Heart left ventricle (tissue), 16 donors: ENCODE measurements at regions not wholly inside any gene's neighbourhood (a gene's known extent, or its start where the extent isn't known, plus 50 kb on each side); places are given as distances from the start of the nearest gene placed in this dataset.

ENCODE experiments used
- ATAC-seq, 4 donors: fragments of 200-7000 bp; cut with Tn5 transposase; one replicate each; pipeline ENCODE4 v1.9.1; 2020 to 2022; ENCODE audit warnings: moderate library complexity in 4 of 4, mild to moderate bottlenecking in 3 of 4, moderate number of reproducible peaks in 1 of 4
- DNase-seq, 5 donors: peaks; one replicate each; pipeline ENCODE4 v3.0.0-alpha.2; 2020
- H3K27ac ChIP-seq, 12 donors: fragments of 200-600 bp; sonication (generic) in 4 of 12; one replicate each; pipeline versions ENCODE4 v1.5.0 to v1.8.0; 2016 to 2022; ENCODE audit warnings: mild to moderate bottlenecking in 2 of 12
- H3K27me3 ChIP-seq, 9 donors: fragments of 200-600 bp; sonication (generic) in 2 of 9; one replicate each; pipeline versions ENCODE4 v1.5.1 to v1.8.0; 2016 to 2022; ENCODE audit warnings: mild to moderate bottlenecking in 3 of 9
- H3K36me3 ChIP-seq, 9 donors: fragments of 200-600 bp; sonication (generic) in 2 of 9; one replicate each; pipeline versions ENCODE4 v1.5.0 to v1.8.0; 2018 to 2022; ENCODE audit warnings: mild to moderate bottlenecking in 2 of 9
- H3K4me1 ChIP-seq, 12 donors: fragments of 200-600 bp; sonication (generic) in 4 of 12; one replicate each; pipeline versions ENCODE4 v1.5.0 to v1.8.0; 2016 to 2022; ENCODE audit warnings: mild to moderate bottlenecking in 3 of 12
- H3K4me3 ChIP-seq, 12 donors: fragments of 200-600 bp; sonication (generic) in 4 of 12; one replicate each; pipeline versions ENCODE4 v1.5.0 to v1.8.0; 2017 to 2022; ENCODE audit warnings: mild to moderate bottlenecking in 9 of 12, moderate library complexity in 4 of 12
- H3K9me3 ChIP-seq, 12 donors: fragments of 200-600 bp; sonication (generic) in 4 of 12; one replicate each; pipeline versions ENCODE4 v1.5.0 to v1.8.0; 2016 to 2022; ENCODE audit warnings: mild to moderate bottlenecking in 1 of 12
- POLR2A ChIP-seq, 2 donors: fragments of 450-650 bp; IDR thresholded peaks; one replicate each; pipeline ENCODE4 v1.6.1; 2017; ENCODE audit warnings: antibody characterized with exemption in 2 of 2, mild to moderate bottlenecking in 2 of 2, moderate library complexity in 2 of 2
- WGBS, 4 donors: extraction: QIAGEN DNeasy Blood & Tissue Kit in 2 of 4; methylation state at CpG; one replicate each; pipeline versions ENCODE4 v1.1.5 to v1.1.7; 2013 to 2018; 5-methylcytosine and 5-hydroxymethylcytosine counted together
- intact Hi-C, 10 donors: fragments of 100-400 bp; cut with DNase I; formaldehyde crosslinking; loops; one replicate each; pipeline versions ENCODE4 v1.11.1 to v1.14.2; 2022
- TF ChIP-seq, protein P1 (sequence below), 12 donors: fragments of 200-600 bp; sonication (generic) in 4 of 12; IDR thresholded peaks; one replicate each; pipeline versions ENCODE4 v1.5.0 to v1.8.0; 2018 to 2022; ENCODE audit warnings: antibody characterized with exemption in 12 of 12, mild to moderate bottlenecking in 5 of 12
- donor health status: ischemic (EF 13 %, LVEDD 7.1; RV severe dilation, severe dysfunction).
- donor health status: healthy with polysubstance abuse.
- donor health status: DM: no; HTN: yes; CAD: no.
- donor health status: DM: no; HTN: no; CAD: no.
- donor health status: ischemic (EF 25% LVEDD 6.9; RV normal size, moderate dysfunction).
- donor health status: ischemic (EF 25% LVEDD 5.7; RV mildly dilated, moderate dysfunction).
- donor health status: healthy.
- donor health status: DM: yes; HTN: yes; CAD: no.
- donor health status: ischemic (EF 35%, LVEDD 5.7; RV mildly dilated, moderate dysfunction).
- donor health status: nonischemic (EF 11% LVEDD 7.7; RV severe dilation, severe dysfunction).
- donor health status: DM: yes; HTN: yes; CAD: no.
- donor health status: PGD.
- donor health status: ischemic (EF 29% LVEDD 5.4; RV normal size, mild dysfunction).
- donor health status: nonischemic (EF 23%, LVEDD 6.1; RV moderate dilation, normal function).

DNA sequence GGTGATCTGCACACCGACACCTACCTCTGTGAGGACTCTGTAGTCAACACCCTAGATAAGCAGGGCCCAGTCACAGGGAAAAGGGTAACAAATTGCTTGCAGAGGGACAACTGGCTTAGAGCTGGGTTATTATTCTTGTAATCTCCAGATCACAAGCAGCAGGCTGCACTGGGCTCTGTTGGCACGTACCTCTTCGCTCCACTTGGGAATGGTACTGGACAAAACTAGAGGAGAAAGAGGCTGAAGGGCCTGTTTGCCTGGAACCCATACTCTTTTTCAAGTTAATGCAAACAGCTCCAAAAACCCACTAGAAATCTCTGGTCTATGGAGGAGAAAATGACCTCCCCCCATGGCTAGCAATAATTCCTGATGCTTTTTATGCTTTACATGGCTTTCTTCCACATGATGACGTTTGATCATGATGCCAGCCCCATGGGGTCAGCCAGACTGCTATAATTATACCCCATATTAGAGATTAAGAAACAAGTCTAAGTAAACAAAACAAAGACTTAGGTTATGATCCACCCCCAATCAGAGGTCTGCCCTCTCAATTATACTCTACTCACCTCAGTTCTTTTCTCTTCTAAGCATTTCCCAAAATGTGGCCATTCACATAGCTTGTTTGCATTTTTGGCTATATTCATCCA, 190.0 kb downstream of the UNC5CL start:
- Histone ChIP-seq H3K36me3 (no peaks in the 10 kb centered on the region), H3K4me1 (peaks cover 0 to 13% (median 0%) of the 10 kb centered on the region in 12 donors), H3K9me3 (peaks cover 0 to 3% (median 0%) of the 10 kb centered on the region in 12 donors), H3K27ac (no peak overlapping the region), H3K4me3 (no peak overlapping the region), H3K27me3 (peaks cover 0 to 13% (median 0%) of the 10 kb centered on the region in 9 donors)
- intact Hi-C loops: loop anchor here in 7 of 10 donors (5.0 to 10.0 kb wide), 3 partner anchors 524 to 872 kb away; no protein-coding TSS in a partner anchor
- TF ChIP-seq POLR2A (IDR thresholded peaks at IDR 0.05): no peak
- TF ChIP-seq, protein P1, sequence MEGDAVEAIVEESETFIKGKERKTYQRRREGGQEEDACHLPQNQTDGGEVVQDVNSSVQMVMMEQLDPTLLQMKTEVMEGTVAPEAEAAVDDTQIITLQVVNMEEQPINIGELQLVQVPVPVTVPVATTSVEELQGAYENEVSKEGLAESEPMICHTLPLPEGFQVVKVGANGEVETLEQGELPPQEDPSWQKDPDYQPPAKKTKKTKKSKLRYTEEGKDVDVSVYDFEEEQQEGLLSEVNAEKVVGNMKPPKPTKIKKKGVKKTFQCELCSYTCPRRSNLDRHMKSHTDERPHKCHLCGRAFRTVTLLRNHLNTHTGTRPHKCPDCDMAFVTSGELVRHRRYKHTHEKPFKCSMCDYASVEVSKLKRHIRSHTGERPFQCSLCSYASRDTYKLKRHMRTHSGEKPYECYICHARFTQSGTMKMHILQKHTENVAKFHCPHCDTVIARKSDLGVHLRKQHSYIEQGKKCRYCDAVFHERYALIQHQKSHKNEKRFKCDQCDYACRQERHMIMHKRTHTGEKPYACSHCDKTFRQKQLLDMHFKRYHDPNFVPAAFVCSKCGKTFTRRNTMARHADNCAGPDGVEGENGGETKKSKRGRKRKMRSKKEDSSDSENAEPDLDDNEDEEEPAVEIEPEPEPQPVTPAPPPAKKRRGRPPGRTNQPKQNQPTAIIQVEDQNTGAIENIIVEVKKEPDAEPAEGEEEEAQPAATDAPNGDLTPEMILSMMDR (IDR thresholded peaks at IDR 0.05): no peak
- 47 to 57% (median 52%) methylated on average over 4 of the region's 4 CpGs for WGBS, 4 donors
- DNase-seq (no peak), ATAC-seq (no peak)

DNA sequence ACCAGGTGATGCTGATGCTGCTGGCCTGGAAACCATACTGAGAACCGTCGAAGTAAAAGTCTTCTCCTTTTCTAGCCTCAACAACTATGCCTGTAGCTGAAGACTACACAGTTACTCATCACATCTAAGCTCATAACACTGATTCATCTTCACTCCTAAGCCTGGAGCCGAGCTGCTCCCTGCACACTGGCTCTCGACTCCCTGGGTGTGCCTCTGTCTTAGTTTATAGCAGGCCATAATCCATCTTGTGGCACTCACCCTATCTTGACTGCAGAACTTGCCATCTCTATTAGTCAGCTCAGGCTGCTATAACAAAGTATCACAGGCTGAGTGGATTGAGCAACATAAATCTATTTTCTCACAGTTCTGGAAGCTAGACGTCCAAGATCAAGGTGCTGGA, 191.0 kb downstream of the UNC5CL start:
- 84 to 88% (median 85%) methylated on average over 5 of the region's 5 CpGs for WGBS, 4 donors
- peaks cover 0 to 3% (median 0%) of the 10 kb centered on the region in 12 donors for H3K9me3 ChIP-seq
- no peaks in the 10 kb centered on the region for H3K36me3 ChIP-seq
- no peak for ATAC-seq
- intact Hi-C loops: loop anchor here in 7 of 10 donors (5.0 to 10.0 kb wide), 3 partner anchors 523 to 871 kb away; no protein-coding TSS in a partner anchor
- no peak overlapping the region for H3K27ac ChIP-seq
- H3K27me3 ChIP-seq: peaks cover 0 to 14% (median 0%) of the 10 kb centered on the region in 9 donors
- H3K4me1 ChIP-seq: peaks cover 0 to 13% (median 0%) of the 10 kb centered on the region in 12 donors
- TF ChIP-seq, protein P1 (IDR thresholded peaks at IDR 0.05): no peak
- TF ChIP-seq POLR2A (IDR thresholded peaks at IDR 0.05): no peak
- DNase-seq: no peak
- no peak overlapping the region for H3K4me3 ChIP-seq

DNA sequence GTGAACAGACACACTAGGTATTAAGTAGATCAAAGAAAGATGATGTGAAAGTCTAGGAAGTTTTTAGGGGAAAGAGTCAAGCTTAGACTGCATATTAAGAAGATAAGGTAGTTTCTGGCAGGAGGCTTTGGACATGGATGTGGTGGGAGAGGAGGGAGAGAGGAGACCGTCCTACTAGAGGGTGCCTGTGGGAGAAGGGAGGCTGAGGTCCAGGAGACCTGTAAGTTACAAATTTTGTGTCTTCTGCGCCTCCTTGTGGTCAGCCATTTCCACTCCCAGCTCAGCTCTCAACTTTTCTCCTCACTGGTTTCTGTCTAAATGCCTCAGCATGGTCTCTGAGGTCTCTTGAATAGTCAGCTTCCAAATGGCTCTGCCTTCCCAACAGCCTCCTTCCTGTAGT, 193.5 kb downstream of the UNC5CL start:
- TF ChIP-seq POLR2A (IDR thresholded peaks at IDR 0.05): no peak
- TF ChIP-seq, protein P1 (IDR thresholded peaks at IDR 0.05): peak; percentile 31 to 63 (median 46)
- Histone ChIP-seq H3K27ac (no peak overlapping the region), H3K36me3 (no peaks in the 10 kb centered on the region), H3K4me3 (no peak overlapping the region), H3K27me3 (peaks cover 0 to 14% (median 0%) of the 10 kb centered on the region in 9 donors), H3K4me1 (peaks cover 0 to 13% (median 0%) of the 10 kb centered on the region in 12 donors), H3K9me3 (peaks cover 0 to 3% (median 0%) of the 10 kb centered on the region in 12 donors)
- intact Hi-C loops: loop anchor here in 7 of 10 donors (5.0 to 10.0 kb wide), 3 partner anchors 521 to 868 kb away; no protein-coding TSS in a partner anchor
- ATAC-seq: peak in 1 of 4 donors; percentile 50
- peak in 3 of 5 donors; percentile 19 to 36 (median 20) for DNase-seq
- WGBS, 4 donors: 29 to 41% (median 33%) methylated on average over 2 of the region's 2 CpGs

DNA sequence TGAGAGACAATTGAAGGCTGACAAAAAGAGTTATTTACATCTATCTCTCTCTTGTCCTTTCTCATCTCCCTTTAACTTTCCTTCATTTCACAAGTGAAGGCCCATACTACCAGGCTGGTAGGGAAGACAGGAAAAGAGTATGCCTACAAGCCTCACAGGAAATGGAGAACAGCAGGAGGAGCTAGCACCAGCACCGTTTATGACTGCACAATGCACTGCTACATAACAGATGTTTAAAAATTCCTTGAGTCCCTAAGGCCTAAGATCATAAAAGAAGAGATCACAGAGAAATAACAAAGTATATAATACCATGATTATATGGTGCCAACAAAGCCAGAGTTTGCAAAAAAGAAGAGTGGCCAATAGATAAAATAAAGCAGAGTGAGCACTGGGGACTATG, 194.8 kb downstream of the UNC5CL start:
- TF ChIP-seq POLR2A (IDR thresholded peaks at IDR 0.05): no peak
- TF ChIP-seq, protein P1 (IDR thresholded peaks at IDR 0.05): no peak
- peaks cover 0 to 7% (median 0%) of the 10 kb centered on the region in 12 donors for H3K4me1 ChIP-seq
- WGBS, 4 donors: 31 to 46% (median 44%) methylated on average over 1 of the region's 1 CpG
- DNase-seq: no peak
- no peaks in the 10 kb centered on the region for H3K36me3 ChIP-seq
- peaks cover 0 to 3% (median 0%) of the 10 kb centered on the region in 12 donors for H3K9me3 ChIP-seq
- H3K4me3 ChIP-seq: no peak overlapping the region
- ATAC-seq: no peak
- H3K27me3 ChIP-seq: peaks cover 0 to 14% (median 0%) of the 10 kb centered on the region in 9 donors
- no peak overlapping the region for H3K27ac ChIP-seq
- intact Hi-C loops: loop anchor here in 6 of 10 donors (10.0 kb wide), 2 partner anchors 519 to 859 kb away; no protein-coding TSS in a partner anchor
